ENCODE measurements at regions not wholly inside any gene's neighbourhood (a gene's known extent, or its start where the extent isn't known, plus 50 kb on each side); places are given as distances from the start of the nearest gene placed in this dataset.

GRCh38 chr11:119794141-119794665 lies 65.2 kb upstream of the NECTIN1 start:
- Histone ChIP-seq H3F3A (ENCODE audit: insufficient read depth, low read length, poor library complexity, severe bottlenecking) (no peaks in the 10 kb centered on the region), H3K9me3 (ENCODE audit: low read length) (no peaks in the 10 kb centered on the region), H3K79me2 (replicated peaks; ENCODE audit: insufficient read depth, low read length) (no peaks in the 10 kb centered on the region), H2AFZ (ENCODE audit: low read depth, low read length) (no peak overlapping the region), H3K27ac (ENCODE audit: low read length) (no peak overlapping the region), H4K20me1 (ENCODE audit: insufficient read depth) (no peaks in the 10 kb centered on the region), H3K9ac (ENCODE audit: low read length) (no peak overlapping the region), H3K9me2 (ENCODE audit: insufficient read depth, low read length) (no peaks in the 10 kb centered on the region), H3K4me2 (ENCODE audit: low read length) (no peak overlapping the region), H3K4me3 (ENCODE audit: low read length) (no peak overlapping the region), H3K36me3 (ENCODE audit: insufficient read depth, low read length) (no peaks in the 10 kb centered on the region), H3K27me3 (ENCODE audit: insufficient read depth, low read depth, low read length) (peaks cover 16% of the 10 kb centered on the region)
- TF ChIP-seq RAD21 (conservative IDR thresholded peaks at IDR 0.05) (no peak), POLR2AphosphoS5 (IDR thresholded peaks at IDR 0.05) (no peak), MXI1 (conservative IDR thresholded peaks at IDR 0.05; ENCODE audit: poor library complexity, severe bottlenecking) (no peak), SMC3 (conservative IDR thresholded peaks at IDR 0.05; ENCODE audit: poor library complexity) (no peak), CTCF (IDR thresholded peaks at IDR 0.05; ENCODE audit: poor library complexity, severe bottlenecking) (no peak), TAF1 (IDR thresholded peaks at IDR 0.05; ENCODE audit: low read depth) (no peak), EZH2 (IDR thresholded peaks at IDR 0.05; ENCODE audit: borderline replicate concordance, insufficient read depth, low read length, poor library complexity, severe bottlenecking) (no peak), EP300 (conservative IDR thresholded peaks at IDR 0.05; ENCODE audit: poor library complexity, severe bottlenecking) (no peak), REST (IDR thresholded peaks at IDR 0.05; ENCODE audit: borderline replicate concordance) (no peak)

GRCh38 chr11:119793335-119793984 lies 64.5 kb upstream of the NECTIN1 start:
- no peak overlapping the region for H3K4me3 ChIP-seq (ENCODE audit: low read length)
- no peaks in the 10 kb centered on the region for H3K9me3 ChIP-seq (ENCODE audit: low read length)
- no peak overlapping the region for H3K27ac ChIP-seq (ENCODE audit: low read length)
- H3K27me3 ChIP-seq (ENCODE audit: insufficient read depth, low read depth, low read length): peaks cover 14% of the 10 kb centered on the region
- H3F3A ChIP-seq (ENCODE audit: insufficient read depth, low read length, poor library complexity, severe bottlenecking): no peaks in the 10 kb centered on the region
- H3K36me3 ChIP-seq (ENCODE audit: insufficient read depth, low read length): no peaks in the 10 kb centered on the region
- no peaks in the 10 kb centered on the region for H4K20me1 ChIP-seq (ENCODE audit: insufficient read depth)
- no peak overlapping the region for H3K4me2 ChIP-seq (ENCODE audit: low read length)
- H2AFZ ChIP-seq (ENCODE audit: low read depth, low read length): no peak overlapping the region
- no peaks in the 10 kb centered on the region for H3K79me2 ChIP-seq (replicated peaks; ENCODE audit: insufficient read depth, low read length)
- H3K9ac ChIP-seq (ENCODE audit: low read length): no peak overlapping the region
- TF ChIP-seq RAD21 (conservative IDR thresholded peaks at IDR 0.05) (no peak), EZH2 (IDR thresholded peaks at IDR 0.05; ENCODE audit: borderline replicate concordance, insufficient read depth, low read length, poor library complexity, severe bottlenecking) (no peak), MXI1 (conservative IDR thresholded peaks at IDR 0.05; ENCODE audit: poor library complexity, severe bottlenecking) (no peak), CTCF (IDR thresholded peaks at IDR 0.05; ENCODE audit: poor library complexity, severe bottlenecking) (no peak), POLR2AphosphoS5 (IDR thresholded peaks at IDR 0.05) (no peak), TAF1 (IDR thresholded peaks at IDR 0.05; ENCODE audit: low read depth) (no peak), SMC3 (conservative IDR thresholded peaks at IDR 0.05; ENCODE audit: poor library complexity) (no peak), REST (IDR thresholded peaks at IDR 0.05; ENCODE audit: borderline replicate concordance) (no peak), EP300 (conservative IDR thresholded peaks at IDR 0.05; ENCODE audit: poor library complexity, severe bottlenecking) (no peak)
- no peaks in the 10 kb centered on the region for H3K9me2 ChIP-seq (ENCODE audit: insufficient read depth, low read length)
